ENCODE measurements at regions not wholly inside any gene's neighbourhood (a gene's known extent, or its start where the extent isn't known, plus 50 kb on each side); places are given as distances from the start of the nearest gene placed in this dataset.
"Not testable (repeated sequence)": the region's sequence is repeated elsewhere in the genome, so short reads cannot be mapped to it uniquely, and the experiment has no call there.

DNA sequence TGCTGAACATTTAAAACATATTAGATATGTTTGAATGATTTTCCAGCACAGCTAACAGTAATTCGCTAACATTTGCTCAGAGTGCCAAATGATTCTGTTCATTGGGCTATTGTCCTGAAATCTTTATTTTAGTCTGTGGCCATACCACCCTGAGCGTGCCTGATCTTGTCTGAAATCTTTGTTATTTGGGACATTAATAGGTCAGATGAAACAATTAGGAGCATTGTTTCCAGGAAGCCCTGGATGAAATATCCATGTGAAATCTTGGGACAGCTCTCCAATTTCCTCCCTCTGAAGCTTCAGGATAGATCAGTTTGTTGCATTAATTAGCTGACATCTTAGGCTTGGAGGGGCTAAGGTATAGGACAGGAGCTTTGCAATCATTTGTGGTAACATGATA is 512.0 kb downstream of the KIF20B start:
- no peak overlapping the region for H3K4me3 ChIP-seq (ENCODE audit: low read depth, low read length)
- DNase-seq (ENCODE audit: low read depth) = no peak

DNA sequence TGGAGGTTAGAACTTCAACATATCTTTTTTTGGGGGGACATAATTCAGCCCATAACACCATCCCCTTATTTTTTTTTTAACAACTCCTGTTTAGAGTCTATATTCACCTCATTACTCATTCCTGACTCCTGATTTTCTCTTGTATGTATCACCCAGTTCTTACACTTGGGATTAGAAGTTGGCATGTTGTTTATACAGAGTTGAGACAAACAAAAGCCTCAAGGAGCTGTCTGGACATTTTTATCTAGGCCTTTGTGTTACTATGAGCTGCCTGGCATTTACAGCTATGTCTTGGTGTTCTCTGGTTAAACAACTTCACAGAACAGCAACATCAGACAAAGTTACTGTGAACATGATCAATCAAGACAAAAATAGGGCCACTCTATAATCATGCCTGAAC is 517.5 kb downstream of the KIF20B start:
- H3K4me3 ChIP-seq (ENCODE audit: low read depth, low read length) = no peak overlapping the region
- DNase-seq (ENCODE audit: low read depth) = no peak

DNA sequence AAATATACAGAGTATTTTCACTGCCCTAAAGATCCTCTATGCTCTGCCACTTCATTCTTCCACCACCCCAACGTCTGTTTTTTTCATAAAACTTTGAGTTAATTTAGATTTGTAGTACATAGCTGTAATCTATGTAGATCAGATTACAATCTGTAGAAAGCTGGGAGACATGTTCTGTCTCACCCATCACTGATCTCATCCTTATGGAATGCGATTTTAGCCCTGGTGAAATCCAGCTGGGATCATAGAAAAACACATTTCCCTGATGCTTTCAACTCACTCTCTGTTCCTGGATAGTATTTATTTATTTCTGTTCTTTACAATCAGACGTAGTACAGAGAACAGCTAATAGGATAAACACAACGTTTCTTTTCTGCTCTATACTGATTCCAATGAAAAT is 521.0 kb downstream of the KIF20B start:
- peak; percentile 83 for DNase-seq (ENCODE audit: low read depth)
- H3K4me3 ChIP-seq (ENCODE audit: low read depth, low read length) = no peak overlapping the region

DNA sequence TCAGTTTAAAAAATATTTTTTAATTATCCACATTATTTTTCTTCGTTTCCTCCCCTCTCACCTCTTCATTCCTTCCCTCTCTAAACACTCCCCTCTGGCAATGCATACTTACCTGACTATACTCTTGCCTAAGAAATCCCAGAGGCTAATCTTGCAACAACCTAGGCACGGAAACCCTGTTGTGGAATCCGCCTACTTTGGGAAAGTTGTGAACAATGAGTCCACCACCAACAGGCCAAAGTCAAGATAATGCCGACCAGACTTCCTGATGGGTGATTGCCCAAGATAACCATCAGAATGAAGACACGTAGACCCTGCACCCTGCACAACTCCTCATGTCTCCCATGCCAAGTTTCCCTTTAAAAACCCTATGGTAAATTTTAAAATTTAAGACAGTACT is 521.5 kb downstream of the KIF20B start:
- no peak overlapping the region for H3K4me3 ChIP-seq (ENCODE audit: low read depth, low read length)
- DNase-seq (ENCODE audit: low read depth) = no peak

DNA sequence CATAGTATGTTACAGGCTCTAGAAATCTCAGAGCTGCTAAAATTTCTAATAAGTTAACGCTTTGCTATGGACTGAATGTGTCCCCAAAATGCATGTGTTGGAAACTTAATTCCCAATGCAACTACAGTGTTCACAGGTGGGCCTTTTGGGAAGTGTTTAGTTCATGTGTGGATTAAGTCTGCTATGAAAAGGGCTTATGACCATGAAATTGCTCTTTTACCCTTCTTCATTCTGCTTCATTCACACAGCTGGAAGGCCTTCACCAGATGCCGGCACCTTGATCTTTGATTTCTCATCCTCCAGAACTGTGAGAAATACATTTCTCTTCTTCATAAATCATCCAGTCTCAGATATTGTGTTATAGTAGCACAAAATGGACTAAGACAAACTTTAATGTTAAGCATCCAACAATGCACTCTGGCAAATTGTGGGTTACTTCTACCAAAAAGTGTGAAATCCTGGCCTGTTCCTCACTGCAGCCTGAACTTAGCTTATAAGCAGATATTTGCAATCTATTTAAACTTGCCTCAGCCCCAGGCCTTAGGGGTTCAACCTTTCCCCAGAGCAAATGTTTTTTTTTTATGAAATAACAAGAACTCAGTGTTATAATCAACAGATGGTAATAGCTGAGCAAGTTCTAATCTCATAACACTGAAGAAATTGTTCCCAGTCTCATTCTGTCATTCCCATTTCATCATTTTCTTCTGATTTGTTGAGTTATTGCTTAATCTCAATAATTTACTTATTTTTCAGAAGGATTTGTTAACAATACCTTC is 523.6 kb downstream of the KIF20B start:
- no peak overlapping the region for H3K4me3 ChIP-seq (ENCODE audit: low read depth, low read length)
- DNase-seq (ENCODE audit: low read depth) = no peak

DNA sequence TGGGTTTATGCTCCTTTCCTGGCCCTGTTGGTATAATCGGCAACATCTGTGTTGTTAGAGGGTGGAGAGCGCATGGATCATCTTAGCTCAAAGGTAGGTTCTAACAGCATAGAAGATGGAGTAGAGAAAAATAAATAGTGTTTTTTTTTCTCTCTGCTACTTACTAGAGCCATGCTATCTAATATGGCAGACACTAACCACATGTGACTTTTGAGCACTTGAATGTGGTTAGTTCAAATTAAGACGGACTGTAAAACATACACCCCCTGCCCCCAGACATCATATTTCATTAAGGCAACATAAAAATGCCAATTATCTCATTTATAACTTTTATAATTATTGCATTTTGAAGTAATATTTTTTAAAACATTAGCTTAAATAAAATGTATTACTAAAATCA is 525.1 kb downstream of the KIF20B start:
- H3K4me3 ChIP-seq (ENCODE audit: low read depth, low read length) = no peak overlapping the region
- DNase-seq (ENCODE audit: low read depth) = no peak

DNA sequence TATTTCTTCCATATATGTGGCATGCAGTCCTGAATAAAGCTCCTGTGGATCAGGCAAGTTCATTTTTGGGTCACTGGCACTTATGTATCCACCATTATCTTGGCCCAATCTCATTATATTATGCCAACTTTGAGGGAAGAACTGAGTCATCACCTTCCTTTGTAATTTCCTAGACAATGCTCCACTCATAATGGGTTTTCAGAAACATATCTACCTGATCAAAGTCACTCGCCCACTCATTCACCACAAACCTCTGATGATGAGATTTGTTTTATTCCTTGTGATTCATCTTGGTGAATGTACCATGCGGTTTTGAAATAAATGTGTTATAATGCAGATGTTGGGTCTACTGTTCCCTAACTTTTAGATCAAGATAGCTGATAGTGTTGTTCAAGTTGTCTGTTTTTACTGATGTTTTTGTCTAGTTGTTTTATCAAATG is 525.8 kb downstream of the KIF20B start:
- no peak overlapping the region for H3K4me3 ChIP-seq (ENCODE audit: low read depth, low read length)
- DNase-seq (ENCODE audit: low read depth) = peak; percentile 81

DNA sequence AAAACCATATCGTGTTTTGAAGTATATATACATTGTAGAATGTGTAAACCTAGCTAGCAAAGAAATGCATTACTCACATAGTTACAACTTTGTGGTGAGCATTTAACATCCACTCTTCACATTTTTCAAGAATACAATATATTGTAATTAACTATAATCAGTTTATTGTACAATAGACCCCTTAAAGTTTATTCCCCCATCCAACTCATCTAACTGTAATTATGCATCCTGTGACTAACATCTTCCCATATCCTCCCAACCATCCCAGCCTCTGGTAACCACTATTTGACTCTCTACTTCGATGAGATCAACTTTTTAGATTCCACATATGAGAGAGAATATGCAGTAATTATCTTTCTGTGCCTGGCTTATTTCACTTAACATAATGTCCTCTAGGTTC is 526.4 kb downstream of the KIF20B start:
- H3K4me3 ChIP-seq (ENCODE audit: low read depth, low read length) = no peak overlapping the region
- DNase-seq (ENCODE audit: low read depth) = no peak

DNA sequence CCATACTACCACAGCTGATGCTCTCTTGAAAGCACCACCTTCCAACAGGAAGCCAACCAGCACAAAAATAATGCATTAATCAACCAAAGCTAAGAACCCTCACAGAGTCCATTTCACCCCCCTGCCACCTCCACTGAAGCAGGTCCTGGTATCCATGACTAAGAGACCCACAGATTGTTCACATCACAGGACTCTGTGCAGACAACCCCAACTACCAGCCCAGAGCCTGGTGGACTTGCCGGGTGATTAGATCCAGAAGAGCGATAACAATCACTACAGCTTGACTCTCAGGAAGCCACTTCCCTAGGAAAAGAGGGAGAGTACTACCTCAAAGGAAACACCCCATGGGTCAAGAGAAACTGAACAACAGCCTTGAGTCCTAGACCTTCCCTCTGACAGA is 528.1 kb downstream of the KIF20B start:
- H3K4me3 ChIP-seq (ENCODE audit: low read depth, low read length) = no peak overlapping the region
- no peak for DNase-seq (ENCODE audit: low read depth)

DNA sequence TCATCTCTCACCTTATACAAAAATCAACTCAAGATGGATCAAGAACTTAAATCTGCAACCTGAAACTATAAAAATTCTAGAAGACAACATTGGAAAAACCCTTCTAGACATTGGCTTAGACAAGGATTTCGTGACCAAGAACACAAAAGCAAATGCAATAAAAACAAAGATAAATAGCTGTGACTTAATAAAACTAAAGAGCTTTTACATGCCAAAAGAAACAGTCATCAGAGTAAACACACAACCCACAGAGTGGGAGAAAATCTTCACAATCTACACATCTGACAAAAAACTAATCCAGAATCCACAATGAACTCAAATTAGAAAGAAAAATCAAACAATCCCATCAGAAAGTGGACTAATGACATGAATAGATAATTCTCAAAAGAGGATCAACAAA is 532.4 kb downstream of the KIF20B start:
- not testable (repeated sequence) for DNase-seq (ENCODE audit: low read depth)

DNA sequence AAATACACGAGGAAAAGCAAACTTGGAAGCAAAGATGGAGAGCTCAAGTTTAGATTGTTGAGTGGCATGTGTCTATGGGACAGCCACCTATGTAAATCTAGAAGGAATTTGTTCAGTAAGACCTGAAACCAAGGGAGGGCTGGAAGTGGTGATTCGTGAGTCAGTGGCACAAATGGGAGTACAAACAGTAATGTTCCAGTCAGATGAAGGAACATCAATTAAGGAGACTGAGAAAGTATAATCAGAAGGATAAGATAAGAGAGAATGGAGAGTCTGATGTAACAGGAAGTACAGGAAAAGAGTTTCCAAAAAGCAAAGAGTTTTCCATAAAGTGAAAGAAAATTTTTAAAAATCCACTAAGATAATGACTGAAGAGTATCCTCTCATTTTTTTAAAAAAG is 544.2 kb downstream of the KIF20B start:
- no peak overlapping the region for H3K4me3 ChIP-seq (ENCODE audit: low read depth, low read length)
- no peak for DNase-seq (ENCODE audit: low read depth)

More for the DNA sequence above, 532.4 kb downstream of the KIF20B start:
- H3K4me3 ChIP-seq (ENCODE audit: low read depth, low read length) = not testable (repeated sequence)

DNA sequence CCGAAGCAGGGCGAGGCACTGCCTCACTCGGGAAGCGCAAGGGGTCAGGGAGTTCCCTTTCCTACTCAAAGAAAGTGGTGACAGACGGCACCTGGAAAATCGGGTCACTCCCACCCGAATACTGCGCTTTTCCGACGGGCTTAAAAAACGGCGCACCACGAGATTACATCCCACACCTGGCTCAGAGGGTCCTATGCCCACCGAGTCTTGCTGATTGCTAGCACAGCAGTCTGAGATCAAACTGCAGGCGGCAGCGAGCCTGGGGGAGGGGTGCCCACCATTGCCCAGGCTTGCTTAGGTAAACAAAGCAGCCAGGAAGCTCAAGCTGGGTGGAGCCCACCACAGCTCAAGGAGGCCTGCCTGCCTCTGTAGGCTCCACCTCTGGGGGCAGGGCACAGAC is 549.4 kb downstream of the KIF20B start:
- not testable (repeated sequence) for DNase-seq (ENCODE audit: low read depth); H3K4me3 ChIP-seq (ENCODE audit: low read depth, low read length)

DNA sequence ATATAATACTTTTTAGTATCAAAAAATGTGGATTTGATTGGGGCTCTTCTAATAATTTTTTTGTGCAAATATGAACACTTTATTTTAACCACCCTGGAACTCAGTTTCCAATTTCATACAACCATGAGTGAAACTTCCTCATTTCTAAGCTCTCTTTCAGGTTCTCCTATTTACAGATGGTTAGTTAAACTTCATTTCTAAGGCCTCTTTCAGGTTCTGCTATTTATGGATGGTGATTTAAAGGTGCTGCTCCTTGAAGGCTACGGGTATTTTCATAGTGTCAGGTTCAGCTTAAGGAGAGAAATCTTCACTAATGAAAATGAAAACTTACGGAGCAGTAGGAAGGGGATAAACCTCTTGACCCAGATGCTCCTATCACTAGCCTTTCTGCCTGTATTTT is 568.3 kb downstream of the KIF20B start:
- DNase-seq (ENCODE audit: low read depth) = no peak
- no peak overlapping the region for H3K4me3 ChIP-seq (ENCODE audit: low read depth, low read length)

DNA sequence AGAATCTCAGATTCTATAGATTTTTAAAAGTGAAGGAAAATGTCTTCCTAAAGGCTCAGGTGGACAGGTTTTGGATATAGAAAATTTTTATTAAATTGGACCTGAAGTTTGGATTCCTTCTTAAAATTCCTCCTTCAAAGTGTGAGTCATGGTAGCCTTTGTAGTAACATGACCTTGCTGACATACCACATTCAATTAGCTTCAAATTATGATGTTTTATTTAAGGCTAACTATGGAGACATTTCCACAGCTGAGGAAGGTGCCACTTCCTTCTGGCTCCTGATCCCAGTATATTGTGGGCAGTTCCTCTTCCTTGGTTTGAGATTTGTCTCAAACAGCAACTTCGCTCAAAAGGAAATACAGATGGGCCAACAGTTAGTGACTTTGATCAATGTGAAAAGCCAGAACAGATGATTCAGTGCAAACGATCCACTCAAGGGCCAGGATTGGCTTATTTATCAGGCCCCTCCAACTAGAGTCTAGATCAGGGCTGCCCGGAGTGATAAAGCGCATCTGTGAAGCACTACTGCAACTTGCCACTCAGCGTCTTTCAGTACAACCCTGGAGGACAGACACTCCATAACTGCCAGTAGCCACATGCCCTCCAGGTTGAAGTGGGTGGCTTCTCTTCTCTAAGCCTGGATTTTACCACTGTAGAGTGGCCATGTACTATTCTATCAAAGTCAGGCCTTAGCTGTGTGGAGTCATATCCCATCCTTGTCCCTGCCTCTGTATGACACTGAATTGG is 573.5 kb downstream of the KIF20B start:
- DNase-seq (ENCODE audit: low read depth) = no peak
- H3K4me3 ChIP-seq (ENCODE audit: low read depth, low read length) = no peak overlapping the region

DNA sequence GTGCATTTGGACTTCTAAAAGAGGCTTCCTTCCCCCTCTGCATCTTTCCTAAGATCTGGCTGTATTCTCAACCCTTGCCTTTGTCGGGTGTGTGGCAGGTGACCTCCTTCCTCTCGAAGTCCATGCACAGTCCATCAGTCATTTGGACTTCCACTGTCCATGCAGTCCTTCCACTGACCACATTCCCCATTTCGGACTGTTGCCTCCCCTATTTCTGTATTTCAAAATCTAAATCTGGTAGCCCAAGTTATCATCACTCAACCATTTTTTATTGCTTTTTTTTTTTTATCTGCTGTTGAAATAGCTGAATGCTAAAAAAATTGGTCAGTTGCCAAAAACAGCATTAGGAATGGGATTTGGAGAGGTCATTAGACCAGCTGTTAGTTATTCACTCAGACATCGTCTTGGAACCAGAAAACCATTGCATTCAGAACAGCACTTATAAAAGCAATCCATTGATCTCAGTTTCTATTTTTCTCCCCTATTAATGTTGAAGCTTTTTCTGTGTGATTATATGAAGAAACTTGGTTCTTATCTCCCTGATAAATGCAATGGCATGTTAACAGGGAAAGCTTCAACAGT is 575.6 kb downstream of the KIF20B start:
- peak; percentile 34 for DNase-seq (ENCODE audit: low read depth)
- H3K4me3 ChIP-seq (ENCODE audit: low read depth, low read length) = no peak overlapping the region

DNA sequence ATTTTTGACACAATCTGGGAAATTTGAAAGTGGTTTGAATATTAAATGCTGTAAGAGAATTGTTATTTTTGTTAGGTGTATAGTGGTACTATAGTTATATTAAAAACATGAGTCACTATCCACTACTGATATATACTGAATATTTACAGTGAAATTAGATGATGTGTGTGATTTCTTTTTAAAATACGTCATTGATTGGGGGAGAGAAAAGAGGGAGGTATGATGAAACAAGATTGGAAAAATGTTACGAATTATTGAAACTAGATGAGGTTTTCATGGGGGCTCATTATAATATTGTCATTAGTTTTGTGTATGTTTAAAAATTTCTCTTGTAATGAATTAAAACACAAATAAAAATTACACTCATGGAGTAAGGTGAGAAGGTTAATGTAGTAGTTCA is 571.4 kb downstream of the HTR7 start:
- DNase-seq (ENCODE audit: low read depth) = no peak
- no peak overlapping the region for H3K4me3 ChIP-seq (ENCODE audit: low read depth, low read length)

DNA sequence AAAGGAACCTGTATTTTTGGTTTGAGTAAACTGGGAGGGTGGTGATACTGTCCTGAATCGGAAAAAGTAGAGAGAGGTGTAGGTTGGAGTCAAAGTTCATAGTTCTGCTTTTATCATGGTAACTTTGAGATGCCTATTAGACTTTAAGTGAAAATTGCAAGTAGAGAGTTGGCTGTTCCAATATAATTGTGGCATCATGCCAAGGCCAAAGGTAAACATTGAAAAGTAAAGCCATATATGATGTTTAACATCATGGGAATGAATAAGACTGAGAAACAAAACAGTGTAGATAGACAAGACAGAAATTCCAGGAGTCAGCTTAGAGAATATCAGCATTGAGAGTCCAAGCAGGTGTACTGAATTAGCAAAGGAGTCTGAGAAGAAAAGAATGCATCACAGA is 570.9 kb downstream of the HTR7 start:
- no peak overlapping the region for H3K4me3 ChIP-seq (ENCODE audit: low read depth, low read length)
- DNase-seq (ENCODE audit: low read depth) = no peak

DNA sequence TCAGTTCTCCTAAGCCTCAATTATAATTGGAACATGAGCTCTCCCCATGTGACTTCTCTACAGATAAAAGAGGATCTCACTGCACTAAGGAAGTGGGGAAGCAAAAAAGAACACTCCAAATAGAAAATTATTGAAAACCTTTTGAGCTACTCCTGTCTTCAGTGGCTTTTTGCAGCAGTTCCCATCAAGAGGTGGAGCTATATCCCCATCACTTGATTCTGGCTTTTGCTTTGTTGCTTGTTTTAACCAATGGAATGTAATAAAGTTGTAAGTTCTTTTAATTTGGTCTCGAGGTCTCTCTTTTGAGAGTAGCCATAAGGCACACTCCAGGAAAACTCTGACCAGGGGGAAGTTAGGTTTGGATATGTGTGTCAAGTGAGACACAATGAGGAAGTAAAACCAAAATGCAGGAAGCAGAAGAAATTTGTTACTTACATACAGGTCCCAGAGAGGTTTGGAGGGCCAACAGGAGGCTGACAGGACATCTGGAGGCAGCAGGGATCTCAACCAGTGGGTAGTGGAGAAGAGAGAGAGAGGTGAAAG is 569.4 kb downstream of the HTR7 start:
- no peak for DNase-seq (ENCODE audit: low read depth)
- H3K4me3 ChIP-seq (ENCODE audit: low read depth, low read length) = no peak overlapping the region

DNA sequence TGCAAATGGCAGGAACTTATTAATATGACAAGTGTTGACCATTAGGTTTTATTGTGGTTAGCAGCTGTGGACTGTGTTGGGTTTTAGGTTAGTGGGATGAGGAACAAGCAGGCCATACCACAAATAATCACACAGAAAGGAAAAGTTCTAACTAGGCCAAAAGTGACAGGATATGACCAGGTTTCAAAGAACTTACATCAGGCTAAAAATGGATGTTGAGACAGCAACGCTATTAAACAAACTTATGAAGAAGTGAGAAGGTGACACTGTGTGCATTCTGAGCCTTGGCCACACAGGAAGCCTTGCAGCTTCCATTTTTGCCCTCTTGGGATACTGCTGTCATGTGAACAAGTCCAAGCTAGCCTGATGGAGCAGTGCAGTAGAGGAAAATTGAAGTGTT is 568.8 kb downstream of the HTR7 start:
- no peak overlapping the region for H3K4me3 ChIP-seq (ENCODE audit: low read depth, low read length)
- peak; percentile 31 for DNase-seq (ENCODE audit: low read depth)

DNA sequence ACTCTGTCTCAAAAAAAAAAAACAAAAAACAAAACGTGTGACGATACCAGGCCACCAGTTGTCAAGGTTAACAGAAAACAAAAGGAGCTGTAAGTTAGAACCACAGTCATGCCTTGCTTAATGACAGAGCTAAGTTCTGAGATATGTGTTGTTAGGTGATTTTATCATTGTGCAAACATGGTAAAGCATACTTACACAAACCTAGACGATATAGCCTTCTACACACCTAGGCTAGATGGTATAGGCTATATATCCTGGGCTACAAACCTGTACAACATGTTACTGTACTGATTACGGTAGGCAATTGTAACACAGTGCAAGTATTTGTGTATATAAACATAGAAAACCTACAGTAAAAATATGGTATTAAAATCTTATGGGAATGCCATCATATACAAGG is 564.2 kb downstream of the HTR7 start:
- no peak for DNase-seq (ENCODE audit: low read depth)
- no peak overlapping the region for H3K4me3 ChIP-seq (ENCODE audit: low read depth, low read length)

Measured in skeletal muscle cell (primary cell).